Uterus (tissue), 3 donors: ENCODE measurements at regions not wholly inside any gene's neighbourhood (a gene's known extent, or its start where the extent isn't known, plus 50 kb on each side); places are given as distances from the start of the nearest gene placed in this dataset.

Experiments used
- DNase-seq, 2 donors: peaks; one replicate each; pipeline ENCODE4 v3.0.0-alpha.2; 2019 to 2020
- H3K27ac ChIP-seq, 2 donors: fragments of 200-600 bp; sonication (generic); 1 replicate in 1 of 2; 2 replicates in 1 of 2; pipeline ENCODE4 v1.5.1; 2016 to 2018
- H3K27me3 ChIP-seq, 2 donors: fragments of 200-600 bp; sonication (generic); one replicate each; pipeline ENCODE4 v1.5.1; 2018 to 2019; ENCODE audit warnings: control low read depth in 1 of 2
- H3K36me3 ChIP-seq, 2 donors: fragments of 200-600 bp; sonication (generic); one replicate each; pipeline ENCODE4 v1.5.1; 2019; ENCODE audit warnings: control low read depth in 1 of 2
- H3K4me1 ChIP-seq, 2 donors: fragments of 200-600 bp; sonication (generic); one replicate each; pipeline ENCODE4 v1.5.1; 2018 to 2019; ENCODE audit warnings: control low read depth in 1 of 2
- H3K4me3 ChIP-seq, 2 donors: fragments of 200-600 bp; sonication (generic); 1 replicate in 1 of 2; 2 replicates in 1 of 2; pipeline ENCODE4 v1.5.1; 2018 to 2019; ENCODE audit warnings: mild to moderate bottlenecking in 1 of 2
- H3K9me3 ChIP-seq, 2 donors: fragments of 200-600 bp; sonication (generic); one replicate each; pipeline ENCODE4 v1.5.1; 2019; ENCODE audit warnings: control low read depth in 1 of 2
- POLR2A ChIP-seq, 2 donors: fragments of 450-650 bp; IDR thresholded peaks; one replicate each; pipeline ENCODE4 v1.6.1; 2016; ENCODE audit warnings: antibody characterized with exemption in 2 of 2, mild to moderate bottlenecking in 1 of 2, moderate library complexity in 1 of 2
- intact Hi-C: fragments of 100-400 bp; cut with DNase I; formaldehyde crosslinking; loops from one replicate; pipeline ENCODE4 v1.15.1; 2023; ENCODE audit warnings: low total_unique reads
- TF ChIP-seq, protein P1 (sequence below), 4 experiments: fragments of 200-600 bp in 2 of 4; fragments of 450-650 bp in 2 of 4; sonication (generic) in 2 of 4; IDR thresholded peaks; one replicate each; pipeline ENCODE4 v1.5.1; 2016 to 2019; ENCODE audit warnings: antibody characterized with exemption in 4 of 4, mild to moderate bottlenecking in 2 of 4, moderate library complexity in 1 of 4
- donor health status: DM: yes; HTN: yes; CAD: no.

DNA sequence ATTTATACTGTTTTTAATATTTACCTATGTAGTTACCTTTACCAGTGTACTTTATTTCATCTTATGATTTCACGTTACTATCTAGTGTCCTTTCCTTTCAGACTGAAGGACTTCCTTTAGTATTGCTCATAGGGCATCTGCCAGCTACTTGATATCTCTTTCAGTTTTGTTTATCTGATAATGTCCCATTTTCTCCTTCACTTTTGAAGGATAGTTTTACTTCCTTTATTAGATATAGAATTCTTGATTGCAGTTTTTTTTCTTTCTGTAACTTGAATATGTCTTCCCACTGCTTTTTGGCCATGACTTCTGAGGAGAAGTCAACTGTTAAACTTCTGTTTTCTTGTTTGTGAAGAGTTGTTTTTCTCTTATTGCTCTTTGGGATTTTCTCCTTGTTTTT lies 69.4 kb upstream of the MAGED1 start:
- TF ChIP-seq, protein P1, sequence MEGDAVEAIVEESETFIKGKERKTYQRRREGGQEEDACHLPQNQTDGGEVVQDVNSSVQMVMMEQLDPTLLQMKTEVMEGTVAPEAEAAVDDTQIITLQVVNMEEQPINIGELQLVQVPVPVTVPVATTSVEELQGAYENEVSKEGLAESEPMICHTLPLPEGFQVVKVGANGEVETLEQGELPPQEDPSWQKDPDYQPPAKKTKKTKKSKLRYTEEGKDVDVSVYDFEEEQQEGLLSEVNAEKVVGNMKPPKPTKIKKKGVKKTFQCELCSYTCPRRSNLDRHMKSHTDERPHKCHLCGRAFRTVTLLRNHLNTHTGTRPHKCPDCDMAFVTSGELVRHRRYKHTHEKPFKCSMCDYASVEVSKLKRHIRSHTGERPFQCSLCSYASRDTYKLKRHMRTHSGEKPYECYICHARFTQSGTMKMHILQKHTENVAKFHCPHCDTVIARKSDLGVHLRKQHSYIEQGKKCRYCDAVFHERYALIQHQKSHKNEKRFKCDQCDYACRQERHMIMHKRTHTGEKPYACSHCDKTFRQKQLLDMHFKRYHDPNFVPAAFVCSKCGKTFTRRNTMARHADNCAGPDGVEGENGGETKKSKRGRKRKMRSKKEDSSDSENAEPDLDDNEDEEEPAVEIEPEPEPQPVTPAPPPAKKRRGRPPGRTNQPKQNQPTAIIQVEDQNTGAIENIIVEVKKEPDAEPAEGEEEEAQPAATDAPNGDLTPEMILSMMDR (IDR thresholded peaks at IDR 0.05): no peak
- no peak for TF ChIP-seq POLR2A (IDR thresholded peaks at IDR 0.05)
- Histone ChIP-seq H3K27me3 (peaks cover 0 to 9% of the 10 kb centered on the region in 2 donors), H3K4me3 (no peak overlapping the region), H3K27ac (no peak overlapping the region), H3K9me3 (no peaks in the 10 kb centered on the region), H3K4me1 (no peaks in the 10 kb centered on the region), H3K36me3 (no peaks in the 10 kb centered on the region)
- intact Hi-C loops: no loop called here
- DNase-seq: no peak

DNA sequence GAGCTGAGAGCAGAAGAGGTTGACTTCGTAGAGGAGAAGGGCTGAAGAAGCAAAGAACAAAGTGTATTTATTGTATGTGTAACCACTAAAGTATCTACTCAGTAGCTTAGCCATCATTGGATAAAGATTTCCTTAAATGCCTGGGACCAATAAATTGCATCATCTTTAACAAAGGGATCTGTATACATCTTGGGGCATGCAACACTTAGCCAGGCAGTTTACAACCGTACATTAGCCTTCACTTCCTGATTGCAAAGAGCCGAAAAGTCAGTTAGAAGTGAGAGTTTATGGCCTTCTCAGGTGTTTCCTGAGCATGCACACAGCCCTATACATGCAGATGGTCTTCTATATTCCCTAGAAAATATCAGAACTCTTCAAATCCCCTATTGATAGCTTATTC lies 68.0 kb upstream of the MAGED1 start:
- Histone ChIP-seq H3K9me3 (no peaks in the 10 kb centered on the region), H3K36me3 (no peaks in the 10 kb centered on the region), H3K27me3 (peaks cover 0 to 9% of the 10 kb centered on the region in 2 donors), H3K4me3 (no peak overlapping the region), H3K27ac (no peak overlapping the region), H3K4me1 (no peaks in the 10 kb centered on the region)
- TF ChIP-seq, protein P1 (IDR thresholded peaks at IDR 0.05): no peak
- no peak for TF ChIP-seq POLR2A (IDR thresholded peaks at IDR 0.05)
- no peak for DNase-seq
- intact Hi-C loops: no loop called here

DNA sequence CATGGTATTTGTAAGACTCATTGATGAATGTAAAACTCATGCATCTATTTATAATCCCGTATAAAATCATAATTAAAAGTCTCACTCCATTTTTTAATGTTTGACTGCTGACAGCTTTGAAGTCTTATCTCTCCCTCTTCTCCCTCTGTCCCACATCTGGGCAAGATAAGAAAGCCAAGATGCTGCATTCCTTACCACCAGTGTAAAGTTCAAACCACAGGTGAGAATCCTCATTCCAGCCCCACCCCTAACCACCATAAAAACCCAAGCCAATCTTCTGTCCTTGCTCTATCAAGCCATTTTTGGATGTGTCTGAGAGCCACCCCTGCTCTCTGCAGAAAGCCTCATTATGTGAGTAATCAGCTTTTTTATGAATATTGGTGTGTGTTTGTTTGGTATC lies 59.3 kb upstream of the MAGED1 start:
- no peak for DNase-seq
- no peaks in the 10 kb centered on the region for H3K4me1 ChIP-seq
- no peaks in the 10 kb centered on the region for H3K9me3 ChIP-seq
- H3K4me3 ChIP-seq: no peak overlapping the region
- intact Hi-C loops: no loop called here
- no peaks in the 10 kb centered on the region for H3K27me3 ChIP-seq
- H3K27ac ChIP-seq: no peak overlapping the region
- TF ChIP-seq POLR2A (IDR thresholded peaks at IDR 0.05): no peak
- TF ChIP-seq, protein P1 (IDR thresholded peaks at IDR 0.05): no peak
- H3K36me3 ChIP-seq: no peaks in the 10 kb centered on the region

DNA sequence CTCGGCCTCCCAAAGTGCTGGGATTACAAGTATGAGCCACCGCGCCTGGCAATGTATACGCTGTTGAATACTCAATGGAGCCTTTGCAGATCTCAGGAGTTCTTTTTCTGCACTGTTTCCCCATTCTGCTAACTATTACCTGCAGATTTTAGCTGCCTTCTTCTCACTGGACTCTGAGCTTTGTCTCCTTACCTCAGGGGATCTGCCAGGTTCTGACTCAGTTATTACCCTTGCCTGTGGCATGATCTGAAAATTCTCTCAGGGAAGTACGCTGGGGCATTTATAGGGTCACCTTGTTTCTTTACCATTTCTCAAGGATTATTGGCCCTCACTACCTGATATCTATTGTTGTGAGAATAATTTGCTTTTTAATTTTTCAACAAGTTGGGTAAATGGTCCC lies 56.6 kb upstream of the MAGED1 start:
- Histone ChIP-seq H3K9me3 (no peaks in the 10 kb centered on the region), H3K36me3 (no peaks in the 10 kb centered on the region), H3K4me3 (no peak overlapping the region), H3K4me1 (no peaks in the 10 kb centered on the region), H3K27ac (no peak overlapping the region), H3K27me3 (no peaks in the 10 kb centered on the region)
- intact Hi-C loops: no loop called here
- no peak for TF ChIP-seq POLR2A (IDR thresholded peaks at IDR 0.05)
- TF ChIP-seq, protein P1 (IDR thresholded peaks at IDR 0.05): no peak
- DNase-seq: no peak

DNA sequence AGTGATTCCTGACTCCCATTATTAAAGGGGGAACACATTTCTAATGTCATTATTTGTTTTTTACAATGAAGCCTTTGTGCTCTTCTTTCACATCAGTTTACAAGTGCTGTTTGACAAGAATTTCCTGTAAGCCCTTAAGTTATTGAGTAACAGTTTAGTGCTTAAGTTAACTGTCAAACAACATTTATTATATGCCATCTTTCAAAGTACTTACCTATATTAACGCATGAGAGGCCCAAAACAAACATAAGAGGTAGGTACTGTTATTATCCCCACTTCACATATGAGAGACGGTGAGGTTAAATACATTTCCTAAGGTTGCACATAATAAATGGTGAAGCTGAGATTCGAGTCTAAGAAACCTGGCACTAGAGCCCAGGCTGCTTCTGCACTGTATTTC lies 56.0 kb upstream of the MAGED1 start:
- Histone ChIP-seq H3K27me3 (no peaks in the 10 kb centered on the region), H3K4me1 (no peaks in the 10 kb centered on the region), H3K9me3 (no peaks in the 10 kb centered on the region), H3K4me3 (no peak overlapping the region), H3K27ac (no peak overlapping the region), H3K36me3 (no peaks in the 10 kb centered on the region)
- no peak for DNase-seq
- intact Hi-C loops: no loop called here
- TF ChIP-seq, protein P1 (IDR thresholded peaks at IDR 0.05): no peak
- no peak for TF ChIP-seq POLR2A (IDR thresholded peaks at IDR 0.05)
